ENCODE measurements at regions not wholly inside any gene's neighbourhood (a gene's known extent, or its start where the extent isn't known, plus 50 kb on each side); places are given as distances from the start of the nearest gene placed in this dataset.

DNA sequence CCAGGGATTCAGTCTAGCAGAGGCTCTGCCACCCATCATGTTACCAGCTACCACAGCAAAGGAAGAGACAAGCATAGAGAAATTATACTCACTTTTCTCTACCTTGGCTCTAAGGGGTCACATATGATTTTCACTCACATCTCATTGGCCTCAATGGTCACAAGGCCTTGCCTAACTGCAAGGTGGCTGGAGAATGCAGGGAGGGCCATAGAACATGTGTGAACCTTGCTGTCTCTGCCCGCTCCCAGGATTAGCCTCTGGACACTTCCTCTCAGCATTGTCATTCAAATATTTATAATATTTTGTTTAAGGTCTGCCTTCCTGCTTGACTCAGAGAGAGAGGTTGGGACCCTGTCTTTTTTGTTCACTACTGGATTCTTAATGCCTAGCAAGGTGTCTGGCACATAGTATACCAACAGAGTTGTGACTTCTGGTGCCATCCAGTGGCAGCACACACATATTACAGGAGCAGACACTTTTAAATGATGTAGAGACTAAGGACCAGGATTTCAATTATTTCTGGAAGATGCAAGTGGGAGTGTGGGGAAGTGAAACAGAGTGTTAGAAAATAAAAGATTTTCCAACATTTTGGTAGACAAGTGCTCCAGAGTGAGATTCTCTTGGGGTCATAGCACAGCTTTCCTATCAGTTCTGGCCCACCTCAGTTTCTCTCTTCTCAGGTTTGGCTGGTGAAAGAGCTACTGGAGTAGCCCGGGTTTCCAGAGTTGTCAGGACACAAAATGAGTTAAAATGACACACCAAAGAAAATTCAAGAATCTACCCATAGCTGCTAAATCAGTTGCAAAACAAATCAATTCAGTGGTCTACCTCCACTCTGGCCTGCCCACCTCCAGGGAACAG lies 119.0 kb upstream of the RASGRP1 start:
- TF ChIP-seq CTCF (IDR thresholded peaks at IDR 0.05), result no peak
- no peak for TF ChIP-seq POLR2A (IDR thresholded peaks at IDR 0.05)

Data from lower leg skin (tissue), 3 donors.